Ovary (tissue), 7 donors: ENCODE measurements at regions not wholly inside any gene's neighbourhood (a gene's known extent, or its start where the extent isn't known, plus 50 kb on each side); places are given as distances from the start of the nearest gene placed in this dataset.
A peak's percentile ranks its signal among the peaks of the same experiment; 100 is the strongest.

Source experiments
- DNase-seq, 5 donors: peaks; one replicate each; pipeline ENCODE4 v3.0.0-alpha.2; 2019 to 2020
- H3K27ac ChIP-seq, 2 donors: fragments of 200-600 bp; one replicate each; pipeline versions ENCODE4 v1.5.1 to v1.8.0; 2019 to 2022
- H3K27me3 ChIP-seq: fragments of 200-600 bp; one replicate; pipeline ENCODE4 v1.8.0; 2022
- H3K36me3 ChIP-seq: fragments of 200-600 bp; sonication (generic); one replicate; pipeline ENCODE4 v1.5.1; 2019
- H3K4me1 ChIP-seq: one replicate; pipeline ENCODE4 v1.8.1; 2013; ENCODE audit warnings: mild to moderate bottlenecking, moderate library complexity; ENCODE audit not compliant: insufficient read depth
- H3K4me3 ChIP-seq: fragments of 200-600 bp; sonication (generic); one replicate; pipeline ENCODE4 v1.5.1; 2017
- H3K9me3 ChIP-seq, 2 donors: fragments of 200-600 bp in 1 of 2; sonication (generic) in 1 of 2; one replicate each; pipeline versions ENCODE4 v1.5.1 to v1.8.1; 2013 to 2019; ENCODE audit warnings: mild to moderate bottlenecking in 1 of 2, moderate library complexity in 1 of 2
- CTCF ChIP-seq, 3 donors: fragments of 450-650 bp in 2 of 3; fragments of 200-600 bp in 1 of 3; IDR thresholded peaks; one replicate each; pipeline versions ENCODE4 v1.5.1 to v1.8.0; 2016 to 2022; ENCODE audit warnings: antibody characterized with exemption in 3 of 3, mild to moderate bottlenecking in 1 of 3
- EP300 ChIP-seq: sonication (generic); formaldehyde crosslinking; IDR thresholded peaks from one replicate; pipeline ENCODE4 v1.6.1; 2017; ENCODE audit warnings: antibody characterized with exemption
- POLR2A ChIP-seq: fragments of 450-650 bp; IDR thresholded peaks from one replicate; pipeline ENCODE4 v1.6.1; 2017; ENCODE audit warnings: antibody characterized with exemption, mild to moderate bottlenecking, moderate library complexity
- WGBS, 3 donors: extraction: QIAGEN DNeasy Blood & Tissue Kit in 1 of 3; methylation state at CpG; one replicate each; pipeline versions ENCODE4 v1.1.5 to v1.1.7; 2013 to 2017; 5-methylcytosine and 5-hydroxymethylcytosine counted together
- intact Hi-C, 4 donors: fragments of 100-400 bp; cut with DNase I; formaldehyde crosslinking; loops; one replicate each; pipeline versions ENCODE4 v1.11.0 to v1.15.1; 2022 to 2023
- donor health status: DM: no; HTN: no; CAD: no; lungs with moderate emphysema.
- donor health status: DM: no; HTN: no; CAD: no.
- donor health status: Bipolar disorder and iron deficiency.
- donor health status: DM: no; HTN: no; CAD: no.
- donor health status: DM: yes; HTN: yes; CAD: no.

GRCh38 chr11:8766988-8767374, 84.4 kb downstream of the RPL27A start:
- H3K27ac ChIP-seq = no peak overlapping the region
- no peak for DNase-seq
- no peak for TF ChIP-seq POLR2A
- TF ChIP-seq EP300 = no peak
- no peak for TF ChIP-seq CTCF (IDR thresholded peaks at IDR 0.05)
- no peaks in the 10 kb centered on the region for H3K27me3 ChIP-seq
- peaks cover 21% of the 10 kb centered on the region for H3K4me1 ChIP-seq
- WGBS, 3 donors = 49 to 65% (median 51%) methylated on average over 7 of the region's 7 CpGs
- intact Hi-C loops = no loop called here
- H3K9me3 ChIP-seq = no peaks in the 10 kb centered on the region
- H3K36me3 ChIP-seq = no peaks in the 10 kb centered on the region
- H3K4me3 ChIP-seq = no peak overlapping the region

GRCh38 chr11:8767466-8768142, 85.0 kb downstream of the RPL27A start:
- H3K4me3 ChIP-seq = no peak overlapping the region
- H3K27me3 ChIP-seq = no peaks in the 10 kb centered on the region
- no peak for DNase-seq
- WGBS, 3 donors = 74 to 83% (median 75%) methylated on average over 9 of the region's 9 CpGs
- H3K36me3 ChIP-seq = no peaks in the 10 kb centered on the region
- H3K27ac ChIP-seq = no peak overlapping the region
- peaks cover 18% of the 10 kb centered on the region for H3K4me1 ChIP-seq
- TF ChIP-seq EP300 (no peak), POLR2A (no peak), CTCF (IDR thresholded peaks at IDR 0.05) (no peak)
- intact Hi-C loops = no loop called here
- no peaks in the 10 kb centered on the region for H3K9me3 ChIP-seq

GRCh38 chr11:8768625-8769333, 86.2 kb downstream of the RPL27A start:
- Histone ChIP-seq H3K27ac (no peak overlapping the region), H3K4me1 (peaks cover 25% of the 10 kb centered on the region), H3K9me3 (no peaks in the 10 kb centered on the region), H3K36me3 (no peaks in the 10 kb centered on the region), H3K4me3 (no peak overlapping the region), H3K27me3 (no peaks in the 10 kb centered on the region)
- no peak for DNase-seq
- WGBS, 3 donors = 85 to 94% (median 85%) methylated on average over 3 of the region's 3 CpGs
- TF ChIP-seq CTCF (IDR thresholded peaks at IDR 0.05) = no peak
- TF ChIP-seq POLR2A = no peak
- no peak for TF ChIP-seq EP300
- intact Hi-C loops = no loop called here

- Histone ChIP-seq H3K4me1 (peaks cover 36% of the 10 kb centered on the region), H3K27ac (peak overlapping the region in 1 of 2 donors; percentile 78), H3K4me3 (no peak overlapping the region), H3K27me3 (no peaks in the 10 kb centered on the region), H3K36me3 (no peaks in the 10 kb centered on the region), H3K9me3 (no peaks in the 10 kb centered on the region)
- TF ChIP-seq POLR2A (no peak), CTCF (IDR thresholded peaks at IDR 0.05) (no peak)
- peak in 2 of 5 donors; percentile 50 to 54 for DNase-seq
- intact Hi-C loops = loop anchor here in 1 of 4 donors (5.0 kb wide), 1 partner anchor 41 kb away; no protein-coding TSS in a partner anchor
- WGBS, 3 donors = 43 to 52% (median 49%) methylated on average over 9 of the region's 9 CpGs
Measured at GRCh38 chr11:8772571-8773519, 90.3 kb downstream of the RPL27A start.
